PFSK-1 (cell line): ENCODE measurements at regions not wholly inside any gene's neighbourhood (a gene's known extent, or its start where the extent isn't known, plus 50 kb on each side); places are given as distances from the start of the nearest gene placed in this dataset.

ENCODE experiments used
- FOXP2 ChIP-seq: optimal IDR thresholded peaks from 2 replicates; pipeline ENCODE3; 2011; ENCODE audit warnings: borderline replicate concordance, control low read depth, inconsistent platforms; ENCODE audit not compliant: insufficient read depth; ENCODE audit errors: extremely low read length, extremely low read depth
- POLR2AphosphoS5 ChIP-seq: IDR thresholded peaks from 2 replicates; pipeline ENCODE4 v1.6.1; 2012; ENCODE audit warnings: low read depth, mild to moderate bottlenecking, control low read depth, low read length, moderate library complexity
- REST ChIP-seq, 2 experiments: IDR thresholded peaks; 2 replicates each; pipeline versions ENCODE4 v1.6.1 to v1.8.0; 2011 to 2012; ENCODE audit warnings: low read depth in 2 of 2, low read length in 2 of 2, control low read depth in 1 of 2, inconsistent platforms in 1 of 2, mild to moderate bottlenecking in 1 of 2, moderate library complexity in 1 of 2; ENCODE audit not compliant: insufficient read depth in 1 of 2
- SIN3A ChIP-seq: IDR thresholded peaks from 2 replicates; pipeline ENCODE4 v1.6.1; 2012; ENCODE audit warnings: mild to moderate bottlenecking, low read length, moderate library complexity, borderline replicate concordance; ENCODE audit not compliant: insufficient read depth
- TAF1 ChIP-seq: IDR thresholded peaks from 2 replicates; pipeline ENCODE4 v1.6.1; 2012; ENCODE audit warnings: low read length, control low read depth, borderline replicate concordance; ENCODE audit not compliant: insufficient read depth

GRCh38 chr15:38823263-38823662 is 258.6 kb upstream of the RASGRP1 start:
- no peak for TF ChIP-seq SIN3A
- TF ChIP-seq FOXP2, result no peak
- TF ChIP-seq TAF1, result no peak
- TF ChIP-seq REST (IDR thresholded peaks at IDR 0.05; ENCODE audit: insufficient read depth in 1 of 2, low read depth in 2 of 2, low read length in 2 of 2), result no peak
- no peak for TF ChIP-seq POLR2AphosphoS5

DNA sequence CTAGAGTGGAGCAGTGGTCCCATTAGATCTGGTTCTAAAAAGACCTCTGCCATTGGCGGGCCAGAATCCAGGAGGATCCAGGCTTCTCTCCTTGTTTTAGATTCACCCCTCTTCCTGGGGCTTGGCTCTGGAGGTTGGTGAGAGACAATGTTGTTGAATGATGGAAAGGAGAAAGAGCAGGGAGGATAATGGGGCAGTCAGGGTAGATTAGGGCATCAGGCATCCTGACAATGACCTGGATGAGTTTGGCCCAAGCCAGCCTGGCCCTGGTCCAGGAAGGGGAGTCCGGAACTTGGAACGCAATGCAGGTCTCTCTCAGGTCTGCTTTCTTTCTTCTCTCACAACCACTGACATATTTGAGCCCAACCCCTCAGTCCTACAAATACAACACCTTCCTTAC is 260.1 kb upstream of the RASGRP1 start:
- TF ChIP-seq SIN3A, result no peak
- TF ChIP-seq TAF1, result no peak
- TF ChIP-seq FOXP2, result no peak
- no peak for TF ChIP-seq REST (IDR thresholded peaks at IDR 0.05; ENCODE audit: insufficient read depth in 1 of 2, low read depth in 2 of 2, low read length in 2 of 2)
- no peak for TF ChIP-seq POLR2AphosphoS5

GRCh38 chr15:38826880-38827279 is 262.3 kb upstream of the RASGRP1 start:
- TF ChIP-seq FOXP2 (no peak), REST (IDR thresholded peaks at IDR 0.05; ENCODE audit: insufficient read depth in 1 of 2, low read depth in 2 of 2, low read length in 2 of 2) (no peak), SIN3A (no peak)

GRCh38 chr15:38828031-38828532 is 263.5 kb upstream of the RASGRP1 start:
- TF ChIP-seq REST (IDR thresholded peaks at IDR 0.05; ENCODE audit: insufficient read depth in 1 of 2, low read depth in 2 of 2, low read length in 2 of 2) (no peak), SIN3A (no peak), FOXP2 (no peak), POLR2AphosphoS5 (no peak), TAF1 (no peak)

DNA sequence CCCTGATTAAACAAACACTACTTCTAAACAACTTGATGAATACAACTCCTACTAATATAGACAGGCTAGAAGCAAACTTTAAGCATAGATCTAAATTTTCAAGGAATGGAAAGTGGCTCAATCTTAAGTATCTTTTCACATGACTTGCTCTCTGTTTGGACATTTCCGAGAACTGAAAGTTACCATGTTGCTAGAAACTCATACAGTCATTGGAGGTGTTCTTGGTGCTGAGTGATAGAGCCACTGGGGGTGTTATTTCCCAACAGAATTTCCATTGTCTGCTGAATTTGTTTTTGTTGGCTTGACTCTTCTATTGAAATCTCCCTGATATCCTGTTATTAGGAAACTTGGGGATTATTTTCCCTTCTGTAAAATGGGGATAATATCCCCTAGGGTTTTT is 264.5 kb upstream of the RASGRP1 start:
- TF ChIP-seq REST (IDR thresholded peaks at IDR 0.05; ENCODE audit: insufficient read depth in 1 of 2, low read depth in 2 of 2, low read length in 2 of 2) (no peak), POLR2AphosphoS5 (no peak), FOXP2 (no peak), SIN3A (no peak), TAF1 (no peak)
